Endometrial microvascular endothelial cells (primary cell): ENCODE measurements at regions not wholly inside any gene's neighbourhood (a gene's known extent, or its start where the extent isn't known, plus 50 kb on each side); places are given as distances from the start of the nearest gene placed in this dataset.

Source experiments
- in situ Hi-C: cut with HindIII; loops from 2 replicates; pipeline ENCODE4 v1.10.0; 2017; ENCODE audit warnings: low sequenced_read_pairs, low pct_unique_long_range_greater_than_20kb; ENCODE audit errors: inconsistent ontology term

DNA sequence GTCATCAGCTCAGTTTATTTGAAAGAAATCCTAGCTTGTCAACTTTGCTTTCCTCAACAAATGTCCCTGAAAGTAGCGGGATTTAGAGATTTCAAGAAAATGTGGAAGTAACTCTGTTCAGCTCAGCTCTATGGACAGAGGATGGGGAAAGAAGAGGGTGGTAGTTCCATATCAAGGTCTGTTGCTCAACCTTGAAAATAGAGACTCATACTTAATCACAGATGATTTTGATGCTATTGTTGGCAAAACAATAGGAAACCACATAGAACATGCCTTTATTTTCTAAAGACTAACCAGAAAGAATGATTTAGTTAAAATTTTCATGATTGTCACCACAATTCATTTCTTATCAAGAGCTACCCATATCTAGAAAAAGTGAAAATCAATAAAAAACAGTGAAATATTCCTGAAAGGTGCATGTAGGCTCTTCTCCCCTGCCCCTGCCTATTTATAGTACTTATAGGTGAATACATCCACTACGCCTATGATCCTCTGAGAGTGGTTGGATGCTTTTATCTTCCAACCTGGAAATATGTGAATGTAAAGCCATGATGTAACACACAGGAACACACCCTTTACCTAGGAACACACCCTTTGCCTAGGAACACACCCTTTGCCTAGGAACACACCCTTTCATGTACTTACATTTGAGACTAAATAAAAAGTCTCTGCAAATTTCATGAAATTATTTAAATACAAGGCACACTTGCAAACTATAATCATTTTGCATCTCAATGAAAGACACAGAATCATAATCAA, 65.8 kb downstream of the ETAA1 start:
- in situ Hi-C loops: no loop called here

GRCh38 chr2:67463810-67464209, 66.7 kb downstream of the ETAA1 start:
- in situ Hi-C loops: no loop called here

DNA sequence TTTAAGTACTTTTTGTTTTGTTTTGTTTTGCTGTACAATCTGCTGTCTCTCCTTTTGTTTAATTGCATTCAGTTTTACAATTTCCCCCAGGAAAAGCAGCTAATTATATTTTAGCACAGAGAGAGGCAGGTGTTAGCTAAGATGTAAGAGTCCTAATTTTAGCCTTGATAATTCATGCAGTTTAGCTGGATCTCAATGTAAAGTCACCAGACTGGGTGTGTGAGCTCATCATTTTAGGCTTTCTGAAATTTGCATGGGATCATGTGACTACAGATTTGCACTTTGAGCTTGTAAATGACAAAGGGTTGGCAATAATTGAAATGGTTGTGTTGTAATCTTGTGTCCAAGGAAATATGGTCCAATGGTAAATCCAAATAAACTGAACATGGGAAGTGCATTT, 68.5 kb downstream of the ETAA1 start:
- in situ Hi-C loops: no loop called here

DNA sequence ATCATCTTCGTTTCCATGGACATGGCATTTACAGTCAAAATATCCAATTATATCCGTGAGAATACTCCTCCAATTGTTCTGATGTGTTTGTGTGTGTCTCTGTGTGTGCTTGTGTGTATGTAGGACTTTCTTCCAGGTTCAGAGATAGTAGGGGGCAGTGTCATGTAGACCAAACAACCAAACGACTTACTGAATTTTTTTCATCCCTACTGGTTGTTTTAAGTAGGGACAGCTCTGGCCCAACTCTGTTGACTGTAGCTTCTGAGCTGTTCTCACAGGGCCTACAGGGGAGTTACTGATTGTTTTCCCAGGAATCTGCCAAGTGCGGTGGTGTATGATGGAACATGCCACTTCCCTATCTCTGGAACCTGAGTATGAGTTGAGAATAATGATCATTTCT, 69.6 kb downstream of the ETAA1 start:
- in situ Hi-C loops: no loop called here

DNA sequence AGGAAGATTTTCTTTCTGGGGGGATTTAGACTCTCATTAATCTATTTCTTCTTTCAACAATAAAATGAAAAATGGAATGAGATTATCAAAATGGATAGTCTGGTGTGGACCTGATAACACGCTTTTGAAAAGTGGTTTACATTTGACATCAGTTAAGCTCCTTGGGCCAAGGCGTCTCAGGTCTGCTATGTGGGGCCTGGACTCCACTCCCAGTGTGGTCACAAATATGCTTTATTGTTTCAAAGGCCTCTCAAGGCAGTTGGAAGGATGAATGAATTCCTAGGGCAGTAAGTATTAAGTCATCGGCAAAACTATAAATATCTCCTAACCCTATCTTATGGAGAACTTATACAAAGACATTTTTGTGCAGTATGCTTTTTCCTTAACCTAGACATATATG, 74.5 kb downstream of the ETAA1 start:
- in situ Hi-C loops: no loop called here

DNA sequence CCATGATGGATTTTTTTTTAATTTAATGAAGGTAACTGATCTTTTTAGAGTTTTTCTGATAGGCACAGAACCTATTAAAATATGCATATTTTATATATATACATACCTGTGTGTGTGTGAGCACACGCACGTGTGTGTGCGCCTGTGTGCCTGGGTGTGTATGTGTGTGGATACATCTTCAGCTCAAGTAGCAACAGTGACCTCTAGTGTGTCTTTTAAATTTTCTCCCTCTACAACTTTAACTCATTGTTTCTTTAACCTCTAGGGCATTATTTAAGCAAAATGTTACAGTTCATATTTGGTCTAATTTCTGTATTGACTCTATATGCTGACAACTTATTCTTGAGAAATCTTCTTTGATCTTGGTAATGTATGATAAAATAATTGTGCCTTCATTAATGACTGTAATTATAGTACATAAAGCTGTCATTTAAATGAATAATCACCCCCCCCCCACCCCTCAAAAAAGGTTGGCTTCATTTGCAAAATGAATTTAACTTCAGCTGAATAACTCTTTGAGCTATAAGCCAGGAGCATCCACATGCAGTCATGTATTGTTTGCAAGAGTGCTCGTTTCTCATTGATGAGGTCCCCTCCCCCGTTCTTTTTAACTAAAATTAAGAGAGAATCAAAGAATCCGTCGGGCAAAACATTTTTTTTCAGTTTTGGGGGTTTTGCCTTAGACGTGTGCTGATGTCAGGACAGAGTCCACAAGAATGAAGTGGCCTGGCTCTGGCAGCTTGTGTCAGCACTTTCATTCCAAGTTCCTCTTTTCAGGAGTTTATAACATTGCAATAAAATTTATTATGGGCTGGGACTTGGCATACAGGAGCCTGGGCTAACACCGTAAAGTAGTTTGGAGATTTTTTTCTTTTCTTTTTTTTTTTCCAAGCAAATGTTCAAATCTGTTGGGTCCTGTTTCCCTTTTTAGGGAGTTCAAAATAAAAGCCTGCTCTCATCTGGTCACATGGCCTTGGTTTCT, 80.0 kb downstream of the ETAA1 start:
- in situ Hi-C loops: no loop called here

DNA sequence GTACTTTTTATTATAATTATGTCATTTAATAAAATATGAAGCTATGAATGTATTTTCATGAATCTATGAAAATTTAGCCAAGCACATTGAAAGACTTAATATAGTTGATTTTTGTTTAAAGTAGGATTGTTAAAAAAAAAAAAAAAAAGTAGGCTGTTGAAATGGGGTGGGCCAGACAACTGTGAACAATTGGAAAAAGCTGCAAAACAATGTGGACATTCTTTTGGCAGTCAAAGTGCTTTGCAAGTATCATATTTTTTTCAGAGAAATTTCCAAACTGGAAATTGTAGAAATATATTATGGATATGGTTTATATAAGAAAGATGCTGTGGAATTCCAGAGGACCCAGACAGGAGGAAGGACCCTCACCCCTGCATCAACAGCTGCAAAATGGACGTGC, 82.1 kb downstream of the ETAA1 start:
- in situ Hi-C loops: no loop called here

- in situ Hi-C loops: no loop called here
Measured at GRCh38 chr2:67485431-67485830, 88.3 kb downstream of the ETAA1 start.

GRCh38 chr2:67486041-67486796, 89.1 kb downstream of the ETAA1 start:
- in situ Hi-C loops: no loop called here

GRCh38 chr2:67487993-67488392, 90.9 kb downstream of the ETAA1 start:
- in situ Hi-C loops: no loop called here

DNA sequence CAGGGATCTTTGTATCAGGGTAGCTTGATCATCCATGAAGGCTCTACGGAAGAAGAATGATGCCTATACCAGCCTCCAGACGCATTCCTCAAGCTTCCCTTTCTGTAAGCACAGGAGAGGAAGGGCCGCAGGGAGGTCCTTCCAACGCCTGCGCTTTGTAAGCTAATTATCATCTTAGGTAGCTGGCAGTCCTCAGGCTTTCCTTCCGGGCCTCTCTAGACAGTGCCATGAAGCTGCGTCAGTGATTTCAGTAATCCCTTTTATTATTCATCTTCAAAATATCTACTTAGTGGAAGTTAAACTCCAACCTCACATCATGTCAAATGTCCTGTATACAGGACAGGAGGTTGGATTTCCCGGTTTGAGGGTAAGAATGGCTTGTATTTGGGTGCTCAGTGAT, 92.3 kb downstream of the ETAA1 start:
- in situ Hi-C loops: no loop called here

GRCh38 chr2:67498931-67499330, 101.8 kb downstream of the ETAA1 start:
- in situ Hi-C loops: no loop called here

- in situ Hi-C loops: no loop called here
Measured at GRCh38 chr2:67499989-67500388, 102.9 kb downstream of the ETAA1 start.

DNA sequence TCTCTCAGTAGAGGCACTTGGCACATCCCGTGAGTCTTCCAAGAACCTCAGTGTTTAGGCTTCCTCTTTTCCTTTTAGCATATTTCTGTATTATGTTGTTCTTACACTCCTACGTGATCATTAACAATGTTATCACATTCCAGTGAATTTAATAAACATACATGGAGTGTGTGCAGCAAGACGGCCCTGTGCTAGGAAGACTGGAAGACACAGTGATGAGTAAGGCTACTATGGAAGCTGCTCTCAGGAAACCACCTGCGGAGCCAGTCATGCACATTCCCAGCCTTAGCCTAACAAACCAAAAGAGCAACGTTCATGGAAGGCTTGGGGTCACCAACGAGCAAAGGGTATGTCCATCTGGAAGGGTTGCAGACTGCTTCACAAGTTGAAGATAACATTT, 103.4 kb downstream of the ETAA1 start:
- in situ Hi-C loops: no loop called here

DNA sequence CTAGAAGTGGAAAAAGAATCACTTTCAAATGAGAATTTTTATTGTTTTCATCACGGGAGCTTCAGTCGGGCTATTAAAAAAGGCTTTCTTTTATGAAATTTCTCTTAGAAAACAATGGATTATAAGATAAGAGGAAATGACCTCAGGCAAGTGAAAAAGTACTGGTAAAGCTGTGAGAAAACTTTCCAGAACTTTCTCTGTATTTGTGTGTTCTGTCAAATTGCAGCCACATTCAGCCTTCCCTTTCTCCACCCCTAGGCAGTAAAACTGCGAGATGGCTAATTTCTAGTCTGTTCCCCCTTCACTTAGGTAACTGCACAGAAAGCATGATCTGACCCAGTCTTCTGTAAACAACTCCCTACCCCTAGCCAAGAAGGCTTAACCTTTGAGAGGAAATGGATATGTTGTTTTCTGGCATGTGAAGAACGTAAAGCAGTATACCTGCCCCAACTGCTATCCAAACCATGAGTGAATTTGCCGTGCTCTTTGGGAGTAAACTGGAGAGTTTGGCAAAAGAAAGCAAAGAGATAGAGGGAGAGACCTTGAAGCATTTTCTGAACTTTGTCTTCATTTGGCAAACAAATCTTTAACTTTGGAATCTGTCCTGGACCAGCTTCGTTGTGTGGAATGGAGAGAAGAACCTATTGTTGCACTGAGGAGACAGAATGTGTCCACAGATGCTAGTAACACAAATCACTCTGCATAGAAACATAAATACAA, 105.4 kb downstream of the ETAA1 start:
- in situ Hi-C loops: no loop called here

GRCh38 chr2:67503066-67503795, 106.1 kb downstream of the ETAA1 start:
- in situ Hi-C loops: no loop called here

GRCh38 chr2:67510745-67511144, 113.6 kb downstream of the ETAA1 start:
- in situ Hi-C loops: no loop called here

DNA sequence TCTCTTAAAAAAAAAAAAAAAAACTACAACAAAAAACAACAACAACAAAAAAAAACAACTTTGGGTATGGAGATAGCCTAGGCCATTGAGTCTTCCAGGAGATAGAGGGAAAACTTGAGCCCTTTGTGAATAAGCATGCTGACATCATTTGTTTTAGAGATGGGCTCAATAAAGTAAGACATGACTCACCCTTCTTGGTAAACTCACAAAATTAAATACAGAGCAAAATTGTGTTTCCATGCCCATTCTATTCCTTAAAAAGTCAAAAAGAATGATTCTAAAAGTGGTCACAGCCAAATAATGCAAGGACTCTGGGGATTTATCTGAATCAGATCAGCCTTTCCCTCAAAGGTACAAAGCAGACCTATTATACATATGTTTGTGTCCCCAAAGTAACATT, 117.4 kb downstream of the ETAA1 start:
- in situ Hi-C loops: no loop called here
